Right lung (tissue), 2 donors: ENCODE measurements at regions not wholly inside any gene's neighbourhood (a gene's known extent, or its start where the extent isn't known, plus 50 kb on each side); places are given as distances from the start of the nearest gene placed in this dataset.
"Not testable (repeated sequence)": the region's sequence is repeated elsewhere in the genome, so short reads cannot be mapped to it uniquely, and the experiment has no call there.

Source experiments
- DNase-seq, 2 donors: peaks; one replicate each; pipeline ENCODE4 v3.0.0-alpha.2; 2013

DNA sequence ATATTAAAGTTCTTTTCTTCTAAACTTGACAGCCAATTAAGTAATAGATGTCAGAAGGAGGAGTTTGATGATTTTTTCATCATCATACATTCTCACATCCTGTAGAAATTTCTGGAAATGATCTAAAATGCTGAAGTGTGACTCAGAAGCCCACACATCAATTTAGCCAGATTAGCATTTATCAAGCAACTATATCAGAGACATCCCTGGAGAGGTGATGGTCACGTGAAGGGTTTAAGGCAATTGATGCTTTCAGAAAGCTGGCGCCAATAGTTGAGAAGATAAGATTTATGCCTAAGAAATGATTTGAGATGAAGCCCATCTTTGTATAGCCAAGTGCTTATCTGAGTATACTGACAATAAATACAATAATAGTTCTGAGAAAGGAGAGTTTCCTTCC is 162.9 kb upstream of the RORB start:
- no peak for DNase-seq

DNA sequence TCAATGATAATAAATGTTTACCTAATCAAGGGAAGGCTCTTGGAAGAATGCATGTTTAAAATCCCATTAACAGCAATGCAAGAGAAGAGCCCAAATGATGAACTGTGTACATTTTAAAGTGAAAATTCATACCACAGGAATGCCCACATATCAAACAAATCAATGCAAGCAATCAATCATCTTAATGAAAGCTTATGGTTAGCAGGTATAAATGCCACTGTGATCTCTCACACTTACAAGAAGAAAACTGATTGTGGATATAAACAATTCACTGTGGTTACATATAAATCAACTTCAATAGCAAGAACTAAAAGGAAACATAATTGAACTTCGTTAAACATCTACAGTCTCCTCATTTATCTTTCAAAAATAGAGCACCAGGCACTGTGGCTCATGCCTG is 161.0 kb upstream of the RORB start:
- DNase-seq, result no peak

DNA sequence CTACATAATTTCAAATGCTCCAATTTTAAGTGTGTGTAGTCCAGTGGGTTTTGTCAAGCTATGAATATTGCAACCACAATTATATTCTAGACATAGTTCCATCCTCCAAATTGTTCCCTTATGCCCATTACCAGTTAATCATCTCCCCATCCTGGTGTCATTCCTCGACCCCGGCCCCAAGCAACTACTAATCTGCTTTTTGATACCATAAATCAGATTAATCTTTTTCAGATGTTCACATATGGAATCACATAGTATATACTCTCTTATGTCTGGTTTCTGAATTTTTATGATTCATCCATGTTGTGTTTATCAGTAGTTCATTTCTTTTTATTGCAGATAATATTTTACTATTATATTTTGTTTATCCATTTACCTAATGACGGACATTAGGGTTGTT is 148.4 kb upstream of the RORB start:
- no peak for DNase-seq

GRCh38 chr9:74355107-74355506 is 142.0 kb upstream of the RORB start:
- DNase-seq, result no peak

- no peak for DNase-seq
Observed at GRCh38 chr9:74357577-74357976, 139.6 kb upstream of the RORB start.

DNA sequence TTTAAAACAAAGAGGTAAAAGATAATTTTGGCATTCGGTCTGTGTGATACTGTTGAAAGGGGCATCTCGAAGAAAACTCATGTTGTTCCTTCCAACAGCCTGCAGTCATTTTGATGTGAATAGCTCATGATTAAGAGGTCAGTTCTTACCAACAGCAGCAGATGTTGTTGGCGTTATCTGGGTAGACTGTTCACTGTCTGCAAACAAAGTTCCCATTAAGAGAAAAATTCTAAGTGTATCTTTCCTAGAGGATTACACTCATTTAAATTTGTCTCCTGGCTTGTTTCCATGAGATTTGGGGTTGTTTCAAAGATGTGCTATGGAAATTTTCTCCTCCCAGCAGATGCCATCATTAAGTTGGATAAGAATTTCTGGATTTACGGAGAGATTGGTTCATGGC is 138.2 kb upstream of the RORB start:
- no peak for DNase-seq

DNA sequence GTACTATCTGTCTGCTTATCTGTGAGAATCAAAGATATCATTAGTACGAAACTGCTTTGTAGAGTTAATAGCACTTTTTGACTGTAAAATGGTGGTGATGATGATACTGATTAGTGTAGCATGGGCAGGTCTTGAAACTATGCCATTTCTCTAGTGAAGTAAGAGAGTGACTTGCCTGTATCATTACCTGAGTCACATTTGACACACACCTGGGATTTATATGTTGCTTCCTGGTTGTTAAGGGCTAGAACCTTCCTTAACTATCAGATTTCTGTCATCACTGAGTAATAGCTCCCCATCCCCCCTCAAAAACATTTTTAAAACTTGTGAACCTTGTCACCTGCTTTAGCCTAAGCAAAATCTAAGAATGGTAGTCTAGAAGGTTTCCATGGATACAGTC is 135.6 kb upstream of the RORB start:
- no peak for DNase-seq

- no peak for DNase-seq
Observed at GRCh38 chr9:74362423-74362822, 134.7 kb upstream of the RORB start.

- DNase-seq, result no peak
Observed at GRCh38 chr9:74366111-74366510, 131.0 kb upstream of the RORB start.

DNA sequence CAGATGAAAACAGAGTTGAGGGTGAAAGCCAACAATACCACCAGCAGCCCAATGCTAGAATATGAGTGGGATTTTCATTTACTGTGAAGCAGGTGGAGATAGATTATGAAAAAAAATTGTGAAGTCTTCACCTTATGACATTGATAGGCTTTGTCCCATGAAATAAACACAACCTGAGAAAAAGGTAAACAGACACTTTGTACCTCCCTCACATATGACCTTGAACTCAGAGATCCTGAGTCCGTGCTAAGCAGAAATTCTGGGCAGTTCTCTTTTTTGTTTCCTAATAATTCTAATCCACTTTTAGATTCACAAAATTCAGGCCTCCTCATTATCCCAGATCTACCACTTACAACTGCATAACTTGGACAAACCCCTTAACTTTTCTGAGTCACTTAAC is 127.3 kb upstream of the RORB start:
- no peak for DNase-seq

DNA sequence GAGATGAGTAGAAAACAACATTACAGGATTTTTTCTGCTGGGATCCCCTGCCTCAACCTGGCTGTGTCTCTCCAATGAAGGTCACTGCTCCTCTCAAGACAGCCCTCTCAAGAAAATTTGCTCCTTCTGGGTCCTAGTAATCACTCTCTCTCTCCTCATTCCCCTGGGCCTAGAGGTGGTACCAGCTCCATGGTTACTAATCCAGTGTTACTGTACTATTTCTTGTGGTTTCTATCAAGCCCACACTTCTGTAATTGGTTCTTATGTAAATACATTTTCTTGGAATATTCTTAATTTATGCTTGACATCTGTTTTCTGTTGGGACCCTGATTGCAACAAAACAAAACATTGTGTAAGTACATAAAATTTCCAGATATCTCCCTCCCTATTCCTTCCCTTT is 123.8 kb upstream of the RORB start:
- DNase-seq, result no peak

DNA sequence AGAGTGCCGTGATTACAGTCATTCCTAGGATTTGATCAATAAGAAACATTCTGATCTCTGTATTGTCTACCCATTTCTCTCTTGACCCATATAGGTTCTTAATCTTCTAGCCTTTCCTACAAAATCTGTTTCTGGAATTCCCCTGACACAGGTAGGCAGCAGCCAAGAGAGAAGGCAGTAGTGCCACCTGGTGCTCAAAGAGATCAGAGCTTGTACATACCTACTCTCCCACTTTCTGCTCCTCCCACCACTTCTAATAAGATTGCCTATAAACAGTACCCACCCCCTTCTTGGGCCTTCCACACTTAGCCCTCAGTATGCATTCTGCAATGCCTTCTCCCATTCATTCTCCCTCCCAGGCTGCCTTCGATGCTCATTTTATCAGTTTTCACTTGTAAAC is 117.4 kb upstream of the RORB start:
- peak in 1 of 2 donors; percentile 8 for DNase-seq

DNA sequence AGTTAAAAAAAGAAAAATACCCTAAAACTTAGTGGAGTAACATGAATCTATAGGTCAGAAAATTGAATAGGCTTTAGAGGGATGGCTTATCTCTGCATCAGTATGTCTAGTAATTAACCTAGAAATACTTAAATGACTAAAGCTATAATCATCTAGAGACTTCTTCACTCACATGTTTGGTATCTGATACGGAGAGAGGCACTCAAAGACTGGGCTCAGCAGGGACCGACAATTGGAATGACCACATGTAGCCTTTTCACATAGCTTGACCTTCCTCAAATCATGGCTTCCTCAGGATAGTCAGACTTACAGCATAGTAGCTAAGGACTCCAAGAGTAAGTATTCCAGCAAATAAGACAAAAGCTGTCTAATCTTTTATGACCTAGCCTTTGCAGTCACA is 105.3 kb upstream of the RORB start:
- no peak for DNase-seq

DNA sequence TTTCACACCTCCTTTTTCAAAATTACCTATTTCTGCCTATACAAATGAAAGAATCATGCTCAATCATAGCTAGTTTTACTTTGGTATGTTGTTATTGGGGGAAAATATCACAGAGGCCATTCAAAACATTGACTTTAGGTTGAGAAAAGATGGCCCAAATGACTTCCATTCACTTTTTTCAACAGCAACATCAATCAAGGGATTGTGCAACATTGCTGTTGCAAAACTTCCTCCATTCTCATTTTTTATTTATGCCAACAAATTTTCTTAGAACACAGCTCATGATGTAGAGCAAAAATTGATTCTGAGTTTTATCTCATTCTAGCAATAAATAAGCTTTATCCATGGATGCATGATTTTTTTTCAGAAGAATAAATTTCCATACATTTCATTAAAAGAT is 93.6 kb upstream of the RORB start:
- DNase-seq, result no peak

GRCh38 chr9:74404620-74405019 is 92.5 kb upstream of the RORB start:
- DNase-seq, result no peak

- DNase-seq, result no peak
Observed at GRCh38 chr9:74407166-74407565, 90.0 kb upstream of the RORB start.

- peak in 1 of 2 donors; percentile 7 for DNase-seq
Observed at GRCh38 chr9:74412236-74412979, 84.7 kb upstream of the RORB start.

DNA sequence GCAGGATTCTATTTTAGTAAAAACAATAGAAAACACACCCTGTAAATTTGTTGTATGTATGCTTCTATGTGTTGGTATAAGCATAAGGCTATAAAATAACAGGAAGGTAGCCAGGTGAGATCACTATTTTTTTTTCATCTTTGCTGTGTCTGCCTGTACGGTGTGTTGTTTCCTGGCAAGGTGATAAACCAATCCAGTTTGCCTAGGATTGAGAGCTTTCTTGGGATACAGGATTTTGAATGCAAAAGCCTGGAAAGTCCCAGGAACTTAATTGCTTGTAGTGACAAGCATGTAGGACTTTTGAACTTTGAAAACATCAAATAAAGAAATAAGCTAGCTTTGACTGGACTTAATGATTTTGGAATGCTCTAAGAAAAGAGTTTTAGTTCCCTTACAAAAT is 83.3 kb upstream of the RORB start:
- no peak for DNase-seq

DNA sequence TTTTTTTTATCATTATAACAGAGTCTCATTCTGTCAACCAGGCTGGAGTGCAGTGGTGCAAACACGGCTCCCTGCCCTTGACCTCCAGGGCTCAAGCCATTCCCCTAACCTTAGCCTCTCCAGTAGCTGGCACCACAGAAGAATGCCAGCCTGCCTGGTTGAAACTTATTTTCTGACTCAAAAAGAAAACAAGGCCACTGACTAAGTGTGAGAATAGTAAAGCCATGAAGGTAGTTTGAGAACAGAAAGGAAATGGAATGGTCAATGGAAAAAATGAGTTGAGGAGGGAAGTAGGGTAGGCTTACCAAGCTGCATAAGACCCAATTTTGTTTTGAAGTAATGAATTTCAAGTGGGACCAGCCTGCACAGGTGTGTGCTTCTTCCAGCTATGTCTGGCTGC is 82.8 kb upstream of the RORB start:
- no peak for DNase-seq

- DNase-seq, result no peak
Observed at GRCh38 chr9:74415995-74416394, 81.1 kb upstream of the RORB start.

GRCh38 chr9:74424488-74424887 is 72.6 kb upstream of the RORB start:
- DNase-seq, result not testable (repeated sequence)

DNA sequence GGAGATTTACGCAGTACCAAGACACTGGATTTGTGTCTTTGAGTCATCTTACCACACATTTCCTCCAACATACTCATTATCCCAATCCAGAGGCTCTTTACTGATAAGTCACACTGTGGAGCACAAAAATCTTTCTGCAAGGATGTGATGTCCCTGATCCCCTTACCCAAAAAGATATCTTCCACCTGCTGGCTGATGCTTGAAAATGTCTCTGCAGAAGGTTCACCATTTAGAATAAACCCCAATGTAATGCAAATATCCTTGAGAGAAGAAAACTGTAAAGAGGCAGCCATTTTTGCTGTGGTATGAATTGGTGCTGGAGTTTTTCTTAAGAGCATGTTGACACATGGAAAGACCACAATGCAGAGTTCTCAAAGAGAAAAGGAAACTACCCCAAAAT is 65.7 kb upstream of the RORB start:
- DNase-seq, result no peak

DNA sequence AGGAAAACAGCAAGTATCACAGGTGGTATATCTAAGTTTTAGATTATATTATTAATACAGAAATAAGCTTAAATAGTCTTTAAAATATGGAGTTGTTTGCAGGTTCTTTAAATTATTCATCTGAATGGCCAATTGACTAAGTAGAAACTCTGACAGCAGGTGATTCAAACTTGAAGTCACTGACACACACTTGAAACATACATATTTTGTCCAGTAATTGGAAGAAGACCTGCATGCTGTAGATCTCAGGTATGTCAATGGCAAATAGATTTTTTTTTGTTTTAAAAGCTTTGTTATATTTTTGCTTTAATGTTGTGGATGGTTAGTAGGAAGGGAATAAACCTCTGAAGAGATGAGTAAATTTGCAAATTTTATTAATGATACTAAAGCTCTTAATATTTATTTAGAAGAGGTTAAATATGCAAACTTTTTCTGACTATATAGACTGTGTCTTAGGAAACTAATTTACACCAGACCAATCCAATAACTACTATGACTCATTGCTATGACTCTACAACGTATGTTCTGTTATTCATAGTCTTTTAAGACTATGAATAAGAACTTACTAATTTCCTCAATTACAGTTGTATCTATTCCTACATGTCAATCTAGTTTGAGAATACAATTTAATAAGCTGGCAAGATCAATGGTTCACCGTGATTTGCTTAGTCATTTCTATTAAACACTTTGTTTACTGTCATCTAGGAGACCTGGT is 53.9 kb upstream of the RORB start:
- no peak for DNase-seq

DNA sequence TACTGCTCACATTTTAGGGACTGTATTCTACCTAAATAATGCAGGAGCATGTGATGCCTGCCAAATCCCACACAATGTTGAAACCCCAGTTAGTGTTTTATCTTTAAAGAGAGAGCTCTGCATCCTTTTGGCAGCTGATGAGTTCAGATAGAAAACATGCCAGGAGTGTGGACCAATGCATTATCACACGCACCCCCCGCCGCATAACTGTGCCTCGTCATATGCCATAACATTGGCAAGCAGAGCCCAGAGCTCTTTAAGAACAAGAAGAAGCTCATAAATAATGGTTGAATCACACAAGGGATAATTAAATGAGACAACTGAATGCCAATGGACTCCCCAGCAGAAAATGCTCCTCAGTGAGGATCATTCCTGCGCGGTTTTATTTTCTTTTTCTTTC is 52.8 kb upstream of the RORB start:
- DNase-seq, result no peak
